HCT116 (cell line): ENCODE measurements at regions not wholly inside any gene's neighbourhood (a gene's known extent, or its start where the extent isn't known, plus 50 kb on each side); places are given as distances from the start of the nearest gene placed in this dataset.

Experiments
- EGR1 ChIP-seq: IDR thresholded peaks from 2 replicates; pipeline ENCODE4 v1.6.1; 2012; ENCODE audit warnings: low read depth
- EZH2 ChIP-seq: fragments of 200-600 bp; sonication (generic); IDR thresholded peaks from 2 replicates; pipeline ENCODE4 v1.6.1; 2017; ENCODE audit warnings: antibody characterized with exemption, mixed run types
- EZH2phosphoT487 ChIP-seq: fragments of 200-600 bp; IDR thresholded peaks from 2 replicates; pipeline ENCODE4 v1.6.1; 2018; ENCODE audit warnings: antibody characterized with exemption, borderline replicate concordance
- POLR2AphosphoS5 ChIP-seq: IDR thresholded peaks from 2 replicates; pipeline ENCODE4 v1.6.1; 2011; ENCODE audit warnings: mild to moderate bottlenecking, low read depth, low read length, moderate library complexity
- SIN3A ChIP-seq: IDR thresholded peaks from 2 replicates; pipeline ENCODE4 v1.6.1; 2012; ENCODE audit warnings: low read depth
- SP1 ChIP-seq: IDR thresholded peaks from 2 replicates; pipeline ENCODE4 v1.6.1; 2012; ENCODE audit warnings: low read depth
- SRF ChIP-seq: IDR thresholded peaks from 2 replicates; pipeline ENCODE4 v1.6.1; 2012; ENCODE audit warnings: low read depth
- YY1 ChIP-seq: IDR thresholded peaks from 2 replicates; pipeline ENCODE4 v1.6.1; 2011; ENCODE audit warnings: low read length, low read depth, moderate library complexity, mild to moderate bottlenecking; ENCODE audit not compliant: insufficient replicate concordance; ENCODE audit errors: extremely low read depth
- ZNF274 ChIP-seq: fragments of 200-500 bp; sonication (Bioruptor generic); IDR thresholded peaks from 2 replicates; pipeline ENCODE4 v1.6.1; 2014; ENCODE audit warnings: mild to moderate bottlenecking, low read depth, low read length, inconsistent platforms
- TF ChIP-seq, protein P1 (sequence below), 3 experiments: fragments of 200-600 bp in 1 of 3; sonication (generic) in 1 of 3; IDR thresholded peaks in 2 of 3; conservative IDR thresholded peaks in 1 of 3; 2 replicates each; pipeline ENCODE4 v1.5.1; 2012 to 2017; ENCODE audit warnings: low read depth in 2 of 3, low read length in 2 of 3, antibody characterized with exemption in 1 of 3, borderline replicate concordance in 1 of 3, control low read depth in 1 of 3, mild to moderate bottlenecking in 1 of 3, mixed read lengths in 1 of 3, mixed run types in 1 of 3, moderate library complexity in 1 of 3; ENCODE audit not compliant: insufficient read depth in 1 of 3
- TF ChIP-seq, protein P2 (sequence below): IDR thresholded peaks from 2 replicates; pipeline ENCODE4 v1.6.1; 2012
- TF ChIP-seq, protein P3 (sequence below): IDR thresholded peaks from 2 replicates; pipeline ENCODE4 v1.6.1; 2012
- TF ChIP-seq, protein P4 (sequence below): IDR thresholded peaks from 2 replicates; pipeline ENCODE4 v1.6.1; 2011; ENCODE audit warnings: mild to moderate bottlenecking, low read length, moderate library complexity; ENCODE audit not compliant: insufficient replicate concordance; ENCODE audit errors: extremely low read depth

DNA sequence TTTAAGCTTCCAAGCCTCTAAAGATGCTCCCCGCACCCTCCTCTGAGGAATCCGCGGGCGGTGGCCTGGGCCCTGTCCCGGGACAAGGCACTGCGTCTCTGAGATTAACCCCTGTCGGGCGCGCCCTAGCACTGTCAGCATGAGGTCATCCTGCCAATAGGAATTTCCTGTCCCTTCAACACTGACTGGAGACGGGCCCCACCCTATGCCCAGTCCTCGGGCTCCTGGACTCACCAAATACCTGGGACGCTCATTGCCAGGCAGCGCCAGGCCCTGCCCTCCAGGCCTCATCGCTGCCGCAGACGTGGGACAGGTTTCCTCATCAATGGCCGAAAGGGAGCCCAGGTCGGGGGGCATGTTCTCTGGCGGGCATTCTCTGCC, 67.6 kb upstream of the SH3GL3 start:
- TF ChIP-seq POLR2AphosphoS5 (peak; percentile 71), SP1 (peak; percentile 67), EGR1 (no peak), ZNF274 (no peak), SRF (no peak), SIN3A (no peak), YY1 (peak; percentile 68), EZH2phosphoT487 (no peak), EZH2 (no peak)
- TF ChIP-seq, protein P1, sequence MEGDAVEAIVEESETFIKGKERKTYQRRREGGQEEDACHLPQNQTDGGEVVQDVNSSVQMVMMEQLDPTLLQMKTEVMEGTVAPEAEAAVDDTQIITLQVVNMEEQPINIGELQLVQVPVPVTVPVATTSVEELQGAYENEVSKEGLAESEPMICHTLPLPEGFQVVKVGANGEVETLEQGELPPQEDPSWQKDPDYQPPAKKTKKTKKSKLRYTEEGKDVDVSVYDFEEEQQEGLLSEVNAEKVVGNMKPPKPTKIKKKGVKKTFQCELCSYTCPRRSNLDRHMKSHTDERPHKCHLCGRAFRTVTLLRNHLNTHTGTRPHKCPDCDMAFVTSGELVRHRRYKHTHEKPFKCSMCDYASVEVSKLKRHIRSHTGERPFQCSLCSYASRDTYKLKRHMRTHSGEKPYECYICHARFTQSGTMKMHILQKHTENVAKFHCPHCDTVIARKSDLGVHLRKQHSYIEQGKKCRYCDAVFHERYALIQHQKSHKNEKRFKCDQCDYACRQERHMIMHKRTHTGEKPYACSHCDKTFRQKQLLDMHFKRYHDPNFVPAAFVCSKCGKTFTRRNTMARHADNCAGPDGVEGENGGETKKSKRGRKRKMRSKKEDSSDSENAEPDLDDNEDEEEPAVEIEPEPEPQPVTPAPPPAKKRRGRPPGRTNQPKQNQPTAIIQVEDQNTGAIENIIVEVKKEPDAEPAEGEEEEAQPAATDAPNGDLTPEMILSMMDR (IDR thresholded peaks at IDR 0.05 in 2 of 3, conservative IDR thresholded peaks at IDR 0.05 in 1 of 3; ENCODE audit: borderline replicate concordance in 1 of 3, insufficient read depth in 1 of 3, low read depth in 2 of 3, low read length in 2 of 3) = no peak
- TF ChIP-seq, protein P2, sequence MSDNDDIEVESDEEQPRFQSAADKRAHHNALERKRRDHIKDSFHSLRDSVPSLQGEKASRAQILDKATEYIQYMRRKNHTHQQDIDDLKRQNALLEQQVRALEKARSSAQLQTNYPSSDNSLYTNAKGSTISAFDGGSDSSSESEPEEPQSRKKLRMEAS = peak; percentile 41; the same call in 1 of the 2 replicates
- TF ChIP-seq, protein P3, sequence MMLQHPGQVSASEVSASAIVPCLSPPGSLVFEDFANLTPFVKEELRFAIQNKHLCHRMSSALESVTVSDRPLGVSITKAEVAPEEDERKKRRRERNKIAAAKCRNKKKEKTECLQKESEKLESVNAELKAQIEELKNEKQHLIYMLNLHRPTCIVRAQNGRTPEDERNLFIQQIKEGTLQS = no peak
- TF ChIP-seq, protein P4, sequence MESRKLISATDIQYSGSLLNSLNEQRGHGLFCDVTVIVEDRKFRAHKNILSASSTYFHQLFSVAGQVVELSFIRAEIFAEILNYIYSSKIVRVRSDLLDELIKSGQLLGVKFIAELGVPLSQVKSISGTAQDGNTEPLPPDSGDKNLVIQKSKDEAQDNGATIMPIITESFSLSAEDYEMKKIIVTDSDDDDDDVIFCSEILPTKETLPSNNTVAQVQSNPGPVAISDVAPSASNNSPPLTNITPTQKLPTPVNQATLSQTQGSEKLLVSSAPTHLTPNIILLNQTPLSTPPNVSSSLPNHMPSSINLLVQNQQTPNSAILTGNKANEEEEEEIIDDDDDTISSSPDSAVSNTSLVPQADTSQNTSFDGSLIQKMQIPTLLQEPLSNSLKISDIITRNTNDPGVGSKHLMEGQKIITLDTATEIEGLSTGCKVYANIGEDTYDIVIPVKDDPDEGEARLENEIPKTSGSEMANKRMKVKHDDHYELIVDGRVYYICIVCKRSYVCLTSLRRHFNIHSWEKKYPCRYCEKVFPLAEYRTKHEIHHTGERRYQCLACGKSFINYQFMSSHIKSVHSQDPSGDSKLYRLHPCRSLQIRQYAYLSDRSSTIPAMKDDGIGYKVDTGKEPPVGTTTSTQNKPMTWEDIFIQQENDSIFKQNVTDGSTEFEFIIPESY = no peak
